ENCODE measurements at regions not wholly inside any gene's neighbourhood (a gene's known extent, or its start where the extent isn't known, plus 50 kb on each side); places are given as distances from the start of the nearest gene placed in this dataset.

DNA sequence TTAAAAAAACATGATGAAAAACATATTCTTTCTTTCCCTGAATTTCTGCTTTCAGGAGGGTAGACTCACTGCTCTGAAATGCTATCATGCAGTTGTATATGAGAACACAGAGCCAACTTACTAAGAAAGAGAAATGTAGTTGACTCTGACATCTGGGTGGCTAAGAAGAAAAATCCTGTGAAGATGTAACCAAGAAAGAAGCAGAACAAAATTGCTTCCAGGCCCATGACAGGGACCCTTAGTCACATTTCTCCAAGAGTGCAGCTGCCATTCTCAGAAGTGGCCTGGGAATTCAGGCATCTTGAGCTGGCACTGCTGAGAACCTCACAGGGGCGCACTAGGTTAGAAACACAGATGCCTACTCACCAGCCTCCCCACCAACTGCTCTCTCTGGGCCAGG, 73.6 kb downstream of the RPL27A start:
- TF ChIP-seq, protein P1, sequence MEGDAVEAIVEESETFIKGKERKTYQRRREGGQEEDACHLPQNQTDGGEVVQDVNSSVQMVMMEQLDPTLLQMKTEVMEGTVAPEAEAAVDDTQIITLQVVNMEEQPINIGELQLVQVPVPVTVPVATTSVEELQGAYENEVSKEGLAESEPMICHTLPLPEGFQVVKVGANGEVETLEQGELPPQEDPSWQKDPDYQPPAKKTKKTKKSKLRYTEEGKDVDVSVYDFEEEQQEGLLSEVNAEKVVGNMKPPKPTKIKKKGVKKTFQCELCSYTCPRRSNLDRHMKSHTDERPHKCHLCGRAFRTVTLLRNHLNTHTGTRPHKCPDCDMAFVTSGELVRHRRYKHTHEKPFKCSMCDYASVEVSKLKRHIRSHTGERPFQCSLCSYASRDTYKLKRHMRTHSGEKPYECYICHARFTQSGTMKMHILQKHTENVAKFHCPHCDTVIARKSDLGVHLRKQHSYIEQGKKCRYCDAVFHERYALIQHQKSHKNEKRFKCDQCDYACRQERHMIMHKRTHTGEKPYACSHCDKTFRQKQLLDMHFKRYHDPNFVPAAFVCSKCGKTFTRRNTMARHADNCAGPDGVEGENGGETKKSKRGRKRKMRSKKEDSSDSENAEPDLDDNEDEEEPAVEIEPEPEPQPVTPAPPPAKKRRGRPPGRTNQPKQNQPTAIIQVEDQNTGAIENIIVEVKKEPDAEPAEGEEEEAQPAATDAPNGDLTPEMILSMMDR (IDR thresholded peaks at IDR 0.05; ENCODE audit: poor library complexity), result no peak
- TF ChIP-seq EZH2 (IDR thresholded peaks at IDR 0.05; ENCODE audit: borderline replicate concordance) (no peak), EZH2phosphoT487 (IDR thresholded peaks at IDR 0.05; ENCODE audit: low read depth, severe bottlenecking, unreplicated experiment) (no peak)

Data from hepatocyte (in vitro differentiated cells).